ENCODE measurements at regions not wholly inside any gene's neighbourhood (a gene's known extent, or its start where the extent isn't known, plus 50 kb on each side); places are given as distances from the start of the nearest gene placed in this dataset.
"Not testable (repeated sequence)": the region's sequence is repeated elsewhere in the genome, so short reads cannot be mapped to it uniquely, and the experiment has no call there.

DNA sequence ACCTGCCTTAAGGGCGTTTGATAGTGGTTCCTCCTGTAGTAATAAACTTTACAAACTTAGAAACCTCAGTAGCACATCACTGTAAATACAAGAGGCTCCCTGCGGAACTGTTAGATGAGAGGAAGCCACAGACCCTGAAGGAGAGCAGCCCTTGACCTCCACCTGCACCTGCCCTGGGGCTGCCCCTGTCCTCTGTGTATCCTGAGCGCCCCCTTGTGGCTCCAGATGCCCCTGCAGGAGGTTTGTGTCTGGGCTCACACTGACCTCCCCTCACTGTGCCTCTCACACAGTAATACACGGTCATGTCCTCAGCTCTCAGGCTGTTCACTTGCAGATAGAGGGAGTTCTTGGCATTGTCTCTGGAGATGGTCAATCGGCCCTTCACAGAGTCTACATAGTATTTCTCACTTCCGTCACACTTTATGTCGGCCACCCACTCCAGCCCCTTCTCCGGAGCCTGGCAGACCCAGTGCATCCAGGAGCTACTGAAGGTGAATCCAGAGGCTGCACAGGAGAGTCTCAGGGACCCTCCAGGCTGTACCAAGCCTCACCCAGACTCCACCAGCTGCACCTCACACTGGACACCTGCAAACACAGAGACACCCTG is 1059.8 kb downstream of the TMEM121 start:
- H3K4me3 ChIP-seq (ENCODE audit: low read depth, low read length), result no peak overlapping the region
- H3K27me3 ChIP-seq (ENCODE audit: insufficient read depth, low read depth, severe bottlenecking), result peaks cover 36% of the 10 kb centered on the region
- TF ChIP-seq CTCF (IDR thresholded peaks at IDR 0.05; ENCODE audit: low read depth, low read length), result peak; percentile 80
- no peaks in the 10 kb centered on the region for H3K36me3 ChIP-seq
- peak; percentile 50 for DNase-seq
- H3K9me3 ChIP-seq (ENCODE audit: severe bottlenecking), result no peaks in the 10 kb centered on the region
- H3K27ac ChIP-seq, result no peak overlapping the region

DNA sequence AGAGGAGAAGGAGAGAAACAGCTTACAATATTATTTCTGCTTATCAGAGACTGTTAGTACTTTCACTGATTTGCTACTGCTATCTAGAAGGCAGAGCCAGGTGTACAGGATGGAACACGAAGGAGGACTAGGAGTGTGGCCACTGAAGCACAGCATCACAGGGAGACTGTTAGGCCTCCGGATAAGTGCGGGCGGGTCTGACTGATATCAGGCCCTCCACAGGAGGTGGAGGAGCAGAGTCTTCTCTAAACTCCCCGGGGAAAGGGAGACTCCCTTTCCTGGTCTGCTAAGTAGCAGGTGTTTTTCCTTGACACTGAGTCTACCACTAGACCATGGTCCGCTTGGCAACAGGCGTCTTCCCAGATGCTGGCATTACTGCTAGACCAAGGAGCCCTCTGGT is 1065.2 kb downstream of the TMEM121 start:
- not testable (repeated sequence) for H3K36me3 ChIP-seq; H3K27ac ChIP-seq; H3K9me3 ChIP-seq (ENCODE audit: severe bottlenecking); DNase-seq; H3K4me3 ChIP-seq (ENCODE audit: low read depth, low read length)
- H3K27me3 ChIP-seq (ENCODE audit: insufficient read depth, low read depth, severe bottlenecking), result peaks cover 31% of the 10 kb centered on the region

DNA sequence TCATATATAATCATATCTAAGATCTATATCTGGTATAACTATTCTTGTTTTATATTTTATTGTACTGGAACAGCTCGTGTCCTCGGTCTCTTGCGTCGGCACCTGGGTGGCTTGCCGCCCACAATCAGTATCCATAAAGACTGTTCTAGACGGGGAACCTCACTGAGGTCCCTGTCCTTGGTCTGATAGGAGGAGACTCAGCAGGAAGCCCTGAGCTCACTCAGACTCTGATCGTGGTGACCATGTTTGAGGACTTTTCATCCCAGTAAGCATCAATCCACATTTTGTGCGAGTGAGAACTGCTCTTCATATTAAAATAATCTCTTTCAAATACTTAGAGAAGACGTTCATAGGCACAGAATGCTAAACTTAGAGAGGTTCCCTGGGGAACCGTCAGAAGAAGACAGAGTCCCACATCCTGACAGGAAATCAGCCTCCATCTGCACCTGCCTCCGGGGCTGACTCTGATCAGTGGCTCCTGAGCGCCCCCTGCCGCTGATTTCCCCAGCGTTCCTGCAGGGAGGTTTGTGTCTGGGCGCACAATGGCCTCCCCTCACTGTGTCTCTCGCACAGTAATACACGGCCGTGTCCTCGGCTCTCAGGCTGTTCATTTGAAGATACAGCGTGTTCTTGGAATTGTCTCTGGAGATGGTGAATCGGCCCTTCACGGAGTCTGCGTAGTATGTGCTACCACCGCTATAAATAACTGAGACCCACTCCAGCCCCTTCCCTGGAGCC is 1065.9 kb downstream of the TMEM121 start:
- not testable (repeated sequence) for H3K36me3 ChIP-seq; H3K9me3 ChIP-seq (ENCODE audit: severe bottlenecking); H3K27ac ChIP-seq; H3K4me3 ChIP-seq (ENCODE audit: low read depth, low read length); DNase-seq
- peaks cover 35% of the 10 kb centered on the region for H3K27me3 ChIP-seq (ENCODE audit: insufficient read depth, low read depth, severe bottlenecking)

DNA sequence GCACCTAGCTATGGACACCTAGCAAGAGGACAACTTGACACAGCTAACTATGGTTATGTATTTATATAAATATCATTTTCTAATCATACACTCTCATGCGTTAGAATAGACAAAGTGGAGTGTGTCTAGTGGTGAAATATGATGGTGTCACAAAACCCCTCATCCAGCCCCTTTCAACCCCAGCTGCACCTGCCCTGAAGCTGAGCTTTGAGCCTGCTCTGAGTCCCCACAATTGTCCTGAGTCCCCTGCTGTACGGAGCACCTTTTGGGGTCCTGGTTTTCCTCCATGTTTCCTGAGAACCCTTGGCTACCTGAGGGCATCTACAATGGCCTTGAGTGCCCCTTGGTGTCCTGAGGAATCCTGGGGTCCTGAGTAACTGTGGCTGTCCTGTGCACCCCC is 1072.8 kb downstream of the TMEM121 start:
- DNase-seq, result no peak
- no peak overlapping the region for H3K4me3 ChIP-seq (ENCODE audit: low read depth, low read length)
- no peaks in the 10 kb centered on the region for H3K36me3 ChIP-seq
- TF ChIP-seq CTCF (IDR thresholded peaks at IDR 0.05; ENCODE audit: low read depth, low read length), result no peak
- no peak overlapping the region for H3K27ac ChIP-seq
- no peaks in the 10 kb centered on the region for H3K9me3 ChIP-seq (ENCODE audit: severe bottlenecking)
- peaks cover 26% of the 10 kb centered on the region for H3K27me3 ChIP-seq (ENCODE audit: insufficient read depth, low read depth, severe bottlenecking)

DNA sequence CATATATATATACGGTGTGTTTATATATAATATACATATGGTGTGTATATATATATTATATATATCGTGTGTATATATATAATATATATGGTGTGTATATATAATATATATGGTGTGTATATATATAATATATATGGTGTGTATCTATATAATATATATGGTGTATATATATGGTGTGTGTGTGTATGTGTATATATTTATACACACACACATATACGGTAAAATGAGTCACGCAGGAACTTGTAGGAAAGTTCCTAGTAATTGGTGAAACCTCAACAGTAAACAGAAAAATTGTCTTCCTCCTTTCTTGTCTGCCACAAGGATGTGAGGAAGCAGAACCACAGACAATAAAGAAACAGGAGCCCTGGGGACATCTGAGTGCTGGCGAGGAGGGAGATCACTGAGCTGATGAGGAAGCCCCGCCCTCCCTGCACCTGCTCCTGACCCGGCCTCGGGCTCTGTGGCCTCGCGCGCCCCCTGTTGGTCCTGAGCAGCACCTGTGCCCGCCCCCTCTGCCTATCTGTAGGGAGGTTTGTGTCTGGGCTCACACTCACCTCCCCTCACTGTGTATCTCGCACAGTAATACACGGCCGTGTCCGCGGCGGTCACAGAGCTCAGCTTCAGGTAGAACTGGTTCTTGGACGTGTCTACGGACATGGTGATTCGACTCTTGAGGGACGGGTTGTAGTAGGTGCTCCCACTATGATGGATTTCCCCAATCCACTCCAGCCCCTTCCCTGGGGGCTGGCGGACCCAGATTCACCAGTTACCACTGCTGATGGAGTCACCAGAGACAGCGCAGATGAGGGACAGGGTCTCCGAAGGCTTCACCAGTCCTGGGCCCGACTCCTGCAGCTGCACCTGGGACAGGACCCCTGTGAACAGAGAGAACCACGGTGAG is 1079.4 kb downstream of the TMEM121 start:
- Histone ChIP-seq H3K27me3 (ENCODE audit: insufficient read depth, low read depth, severe bottlenecking) (peaks cover 30% of the 10 kb centered on the region), H3K9me3 (ENCODE audit: severe bottlenecking) (no peaks in the 10 kb centered on the region), H3K36me3 (no peaks in the 10 kb centered on the region), H3K27ac (no peak overlapping the region), H3K4me3 (ENCODE audit: low read depth, low read length) (no peak overlapping the region)
- peak; percentile 58 for TF ChIP-seq CTCF (IDR thresholded peaks at IDR 0.05; ENCODE audit: low read depth, low read length)
- peak; percentile 62 for DNase-seq

GRCh38 chr14:106606936-106607335 is 1080.6 kb downstream of the TMEM121 start:
- no peak for TF ChIP-seq CTCF (IDR thresholded peaks at IDR 0.05; ENCODE audit: low read depth, low read length)
- H3K27me3 ChIP-seq (ENCODE audit: insufficient read depth, low read depth, severe bottlenecking), result peaks cover 31% of the 10 kb centered on the region
- no peak for DNase-seq
- no peaks in the 10 kb centered on the region for H3K36me3 ChIP-seq
- no peak overlapping the region for H3K4me3 ChIP-seq (ENCODE audit: low read depth, low read length)
- no peak overlapping the region for H3K27ac ChIP-seq
- H3K9me3 ChIP-seq (ENCODE audit: severe bottlenecking), result no peaks in the 10 kb centered on the region
